ENCODE measurements at regions not wholly inside any gene's neighbourhood (a gene's known extent, or its start where the extent isn't known, plus 50 kb on each side); places are given as distances from the start of the nearest gene placed in this dataset.

GRCh38 chr16:73369851-73370250, 321.9 kb upstream of the ZFHX3 start:
- no peak overlapping the region for H3K4me3 ChIP-seq (ENCODE audit: low read depth, low read length)
- DNase-seq (ENCODE audit: low read depth), result no peak
- TF ChIP-seq, protein P1, sequence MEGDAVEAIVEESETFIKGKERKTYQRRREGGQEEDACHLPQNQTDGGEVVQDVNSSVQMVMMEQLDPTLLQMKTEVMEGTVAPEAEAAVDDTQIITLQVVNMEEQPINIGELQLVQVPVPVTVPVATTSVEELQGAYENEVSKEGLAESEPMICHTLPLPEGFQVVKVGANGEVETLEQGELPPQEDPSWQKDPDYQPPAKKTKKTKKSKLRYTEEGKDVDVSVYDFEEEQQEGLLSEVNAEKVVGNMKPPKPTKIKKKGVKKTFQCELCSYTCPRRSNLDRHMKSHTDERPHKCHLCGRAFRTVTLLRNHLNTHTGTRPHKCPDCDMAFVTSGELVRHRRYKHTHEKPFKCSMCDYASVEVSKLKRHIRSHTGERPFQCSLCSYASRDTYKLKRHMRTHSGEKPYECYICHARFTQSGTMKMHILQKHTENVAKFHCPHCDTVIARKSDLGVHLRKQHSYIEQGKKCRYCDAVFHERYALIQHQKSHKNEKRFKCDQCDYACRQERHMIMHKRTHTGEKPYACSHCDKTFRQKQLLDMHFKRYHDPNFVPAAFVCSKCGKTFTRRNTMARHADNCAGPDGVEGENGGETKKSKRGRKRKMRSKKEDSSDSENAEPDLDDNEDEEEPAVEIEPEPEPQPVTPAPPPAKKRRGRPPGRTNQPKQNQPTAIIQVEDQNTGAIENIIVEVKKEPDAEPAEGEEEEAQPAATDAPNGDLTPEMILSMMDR (IDR thresholded peaks at IDR 0.05; ENCODE audit: control insufficient read depth, extremely low read depth, insufficient read depth), result no peak

DNA sequence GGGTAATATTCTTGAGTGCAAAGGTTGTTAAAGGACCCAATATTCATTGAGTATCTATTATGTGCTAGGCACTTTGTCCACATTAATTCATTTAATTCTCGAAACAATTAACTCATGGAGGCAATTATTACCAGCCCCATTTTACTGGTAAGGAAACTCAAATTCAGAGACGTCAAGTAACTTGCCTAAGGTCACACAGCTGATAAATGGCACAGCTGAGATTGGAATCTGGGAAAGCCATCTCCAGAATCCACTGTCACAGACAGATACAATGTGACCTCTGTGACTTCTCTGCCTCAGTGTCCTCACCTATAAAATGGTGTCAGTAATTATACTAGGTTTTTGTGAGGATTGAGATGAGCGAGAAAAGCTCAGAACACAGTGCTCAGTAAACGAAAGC, 320.8 kb upstream of the ZFHX3 start:
- DNase-seq (ENCODE audit: low read depth), result no peak
- no peak overlapping the region for H3K4me3 ChIP-seq (ENCODE audit: low read depth, low read length)
- TF ChIP-seq, protein P1 (IDR thresholded peaks at IDR 0.05; ENCODE audit: control insufficient read depth, extremely low read depth, insufficient read depth), result no peak

DNA sequence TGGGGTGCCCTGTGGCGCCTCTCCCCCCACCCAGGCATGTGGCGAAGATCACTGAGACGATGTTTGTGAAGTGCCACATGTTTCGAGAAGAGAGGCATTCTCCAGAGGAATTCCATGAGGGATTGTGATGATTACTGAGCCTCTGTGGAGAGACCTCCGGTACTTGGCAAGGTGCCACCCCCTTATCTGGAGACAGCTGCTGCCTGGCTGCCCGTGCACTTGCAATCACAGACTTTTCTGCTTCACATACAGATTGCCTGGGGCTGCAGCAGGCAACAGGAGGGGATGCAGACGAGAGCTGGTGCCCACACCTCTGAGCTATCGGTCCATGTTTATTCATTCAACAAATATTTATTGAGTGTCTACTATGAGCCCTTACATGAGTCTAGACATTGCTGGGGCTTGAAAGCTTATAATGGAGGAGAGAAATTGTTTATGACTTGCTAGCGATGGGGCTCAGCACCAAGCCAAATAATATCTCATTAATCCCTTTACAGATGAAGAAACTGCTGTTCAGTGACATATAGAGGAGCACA, 317.2 kb upstream of the ZFHX3 start:
- H3K4me3 ChIP-seq (ENCODE audit: low read depth, low read length), result no peak overlapping the region
- TF ChIP-seq, protein P1 (IDR thresholded peaks at IDR 0.05; ENCODE audit: control insufficient read depth, extremely low read depth, insufficient read depth), result no peak
- DNase-seq (ENCODE audit: low read depth), result no peak

- no peak for DNase-seq (ENCODE audit: low read depth)
- H3K4me3 ChIP-seq (ENCODE audit: low read depth, low read length), result no peak overlapping the region
- TF ChIP-seq, protein P1 (IDR thresholded peaks at IDR 0.05; ENCODE audit: control insufficient read depth, extremely low read depth, insufficient read depth), result no peak
Observed at GRCh38 chr16:73364413-73364812, 316.5 kb upstream of the ZFHX3 start.

GRCh38 chr16:73361061-73361460, 313.1 kb upstream of the ZFHX3 start:
- TF ChIP-seq, protein P1 (IDR thresholded peaks at IDR 0.05; ENCODE audit: control insufficient read depth, extremely low read depth, insufficient read depth), result no peak
- H3K4me3 ChIP-seq (ENCODE audit: low read depth, low read length), result no peak overlapping the region
- DNase-seq (ENCODE audit: low read depth), result no peak

- DNase-seq (ENCODE audit: low read depth), result no peak
- H3K4me3 ChIP-seq (ENCODE audit: low read depth, low read length), result no peak overlapping the region
- TF ChIP-seq, protein P1 (IDR thresholded peaks at IDR 0.05; ENCODE audit: control insufficient read depth, extremely low read depth, insufficient read depth), result no peak
Observed at GRCh38 chr16:73356401-73357079, 308.6 kb upstream of the ZFHX3 start.

GRCh38 chr16:73355981-73356380, 308.1 kb upstream of the ZFHX3 start:
- TF ChIP-seq, protein P1 (IDR thresholded peaks at IDR 0.05; ENCODE audit: control insufficient read depth, extremely low read depth, insufficient read depth), result no peak
- H3K4me3 ChIP-seq (ENCODE audit: low read depth, low read length), result no peak overlapping the region

More at GRCh38 chr16:73355981-73356380, 308.1 kb upstream of the ZFHX3 start:
- no peak for DNase-seq (ENCODE audit: low read depth)
